ENCODE measurements at regions not wholly inside any gene's neighbourhood (a gene's known extent, or its start where the extent isn't known, plus 50 kb on each side); places are given as distances from the start of the nearest gene placed in this dataset.

GRCh38 chr17:13200671-13201070, 182.8 kb upstream of the ELAC2 start:
- no peak overlapping the region for H3K27ac ChIP-seq
- no peak for TF ChIP-seq CTCF (conservative IDR thresholded peaks at IDR 0.05)

- TF ChIP-seq CTCF (conservative IDR thresholded peaks at IDR 0.05): no peak
- no peak overlapping the region for H3K27ac ChIP-seq
These were observed 181.6 kb upstream of the ELAC2 start for GRCh38 chr17:13199425-13199824.

GRCh38 chr17:13197586-13197985, 179.8 kb upstream of the ELAC2 start:
- TF ChIP-seq CTCF (conservative IDR thresholded peaks at IDR 0.05): no peak
- H3K27ac ChIP-seq: no peak overlapping the region

GRCh38 chr17:13194887-13195286, 177.1 kb upstream of the ELAC2 start:
- no peak overlapping the region for H3K27ac ChIP-seq
- TF ChIP-seq CTCF (conservative IDR thresholded peaks at IDR 0.05): no peak

GRCh38 chr17:13182854-13183253, 165.0 kb upstream of the ELAC2 start:
- peak overlapping the region; percentile 70 for H3K27ac ChIP-seq
- TF ChIP-seq CTCF (conservative IDR thresholded peaks at IDR 0.05): no peak

- peak overlapping the region; percentile 70 for H3K27ac ChIP-seq
These were observed 164.6 kb upstream of the ELAC2 start for GRCh38 chr17:13182450-13182849.

GRCh38 chr17:13181683-13182082, 163.9 kb upstream of the ELAC2 start:
- TF ChIP-seq CTCF (conservative IDR thresholded peaks at IDR 0.05): no peak

More at GRCh38 chr17:13182450-13182849, 164.6 kb upstream of the ELAC2 start:
- no peak for TF ChIP-seq CTCF (conservative IDR thresholded peaks at IDR 0.05)

GRCh38 chr17:13176436-13176835, 158.6 kb upstream of the ELAC2 start:
- no peak for TF ChIP-seq CTCF (conservative IDR thresholded peaks at IDR 0.05)
- no peak overlapping the region for H3K27ac ChIP-seq

More at GRCh38 chr17:13181683-13182082, 163.9 kb upstream of the ELAC2 start:
- H3K27ac ChIP-seq: peak overlapping the region; percentile 70

Data from VCaP (cell line).